Calu3 (cell line): ENCODE measurements at regions not wholly inside any gene's neighbourhood (a gene's known extent, or its start where the extent isn't known, plus 50 kb on each side); places are given as distances from the start of the nearest gene placed in this dataset.

Experiments
- BruUV-seq: library from RNA; stranded (reverse); fragments of 400-500 nt; replicated peaks from 2 replicates; lab custom pipeline; 2021; lab: Mats Ljungman, UMichigan
- CTCF ChIA-PET: fragments of 300-600 bp; sonication (Branson Sonifier 250); formaldehyde crosslinking; loops from one replicate; lab custom pipeline; 2022; ENCODE audit warnings: antibody characterized with exemption; lab: Charles Lee
- DNase-seq: peaks from one replicate; pipeline ENCODE4 v3.0.0; 2022
- H3K27ac Mint-ChIP-seq: one replicate; pipeline ENCODE4 v1.8.0; 2022; ENCODE audit warnings: mixed read lengths; ENCODE audit not compliant: unreplicated experiment
- H3K27me3 Mint-ChIP-seq: one replicate; pipeline ENCODE4 v1.8.0; 2022; ENCODE audit warnings: mixed read lengths; ENCODE audit not compliant: unreplicated experiment
- H3K36me3 Mint-ChIP-seq: one replicate; pipeline ENCODE4 v1.8.0; 2022; ENCODE audit warnings: mild to moderate bottlenecking, moderate library complexity, mixed read lengths; ENCODE audit not compliant: insufficient read depth, unreplicated experiment
- H3K4me1 Mint-ChIP-seq: one replicate; pipeline ENCODE4 v1.8.0; 2022; ENCODE audit warnings: mild to moderate bottlenecking, low read depth, mixed read lengths; ENCODE audit not compliant: unreplicated experiment
- H3K4me3 Mint-ChIP-seq: one replicate; pipeline ENCODE4 v1.8.0; 2022; ENCODE audit warnings: mild to moderate bottlenecking, low read depth, moderate library complexity, mixed read lengths; ENCODE audit not compliant: unreplicated experiment
- H3K9me3 Mint-ChIP-seq: one replicate; pipeline ENCODE4 v1.8.0; 2022; ENCODE audit warnings: low read depth, mixed read lengths; ENCODE audit not compliant: unreplicated experiment
- CTCF ChIP-seq: fragments of 200-600 bp; IDR thresholded peaks from one replicate; pipeline ENCODE4 v1.8.0; 2022; ENCODE audit warnings: antibody characterized with exemption; ENCODE audit not compliant: unreplicated experiment
- intact Hi-C: fragments of 100-400 bp; cut with micrococcal nuclease; formaldehyde crosslinking; loops from one replicate; pipeline ENCODE4 v1.10.0; 2022; ENCODE audit not compliant: unreplicated experiment

DNA sequence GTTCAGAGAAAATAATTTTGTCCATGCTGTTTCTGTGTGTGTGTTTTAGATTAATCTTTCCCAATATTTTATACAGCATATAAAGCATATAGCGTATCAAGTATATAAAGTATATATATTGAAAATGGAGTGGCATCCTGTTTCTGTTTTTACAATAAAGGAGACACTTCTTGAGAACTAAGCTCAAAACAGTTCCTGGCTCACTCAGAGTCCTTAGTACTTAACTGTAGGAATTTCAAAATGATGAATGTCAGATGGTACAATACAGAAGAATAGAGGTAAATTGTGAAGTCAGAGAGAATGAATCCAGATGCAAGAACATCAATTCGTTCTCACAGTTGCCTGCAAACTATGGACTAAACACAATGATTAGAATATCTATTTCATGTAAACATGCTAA lies 68.7 kb upstream of the TAS2R1 start:
- TF ChIP-seq CTCF = no peak
- no peaks in the 10 kb centered on the region for H3K36me3 Mint-ChIP-seq
- no peaks in the 10 kb centered on the region for H3K27me3 Mint-ChIP-seq
- peaks cover 9% of the 10 kb centered on the region for H3K9me3 Mint-ChIP-seq
- H3K4me3 Mint-ChIP-seq = no peak overlapping the region
- no peaks in the 10 kb centered on the region for H3K4me1 Mint-ChIP-seq
- BruUV-seq = no TSS peak
- no peak for DNase-seq
- CTCF ChIA-PET = no interaction called here
- no peak overlapping the region for H3K27ac Mint-ChIP-seq
- intact Hi-C loops = no loop called here

- no peaks in the 10 kb centered on the region for H3K4me1 Mint-ChIP-seq
- no peaks in the 10 kb centered on the region for H3K27me3 Mint-ChIP-seq
- no peak overlapping the region for H3K27ac Mint-ChIP-seq
- no peak for TF ChIP-seq CTCF
- no peaks in the 10 kb centered on the region for H3K36me3 Mint-ChIP-seq
- no TSS peak for BruUV-seq
- intact Hi-C loops = no loop called here
- peaks cover 9% of the 10 kb centered on the region for H3K9me3 Mint-ChIP-seq
- no peak overlapping the region for H3K4me3 Mint-ChIP-seq
- CTCF ChIA-PET = no interaction called here
- no peak for DNase-seq
Observed at GRCh38 chr5:9698125-9698826, 68.1 kb upstream of the TAS2R1 start.

DNA sequence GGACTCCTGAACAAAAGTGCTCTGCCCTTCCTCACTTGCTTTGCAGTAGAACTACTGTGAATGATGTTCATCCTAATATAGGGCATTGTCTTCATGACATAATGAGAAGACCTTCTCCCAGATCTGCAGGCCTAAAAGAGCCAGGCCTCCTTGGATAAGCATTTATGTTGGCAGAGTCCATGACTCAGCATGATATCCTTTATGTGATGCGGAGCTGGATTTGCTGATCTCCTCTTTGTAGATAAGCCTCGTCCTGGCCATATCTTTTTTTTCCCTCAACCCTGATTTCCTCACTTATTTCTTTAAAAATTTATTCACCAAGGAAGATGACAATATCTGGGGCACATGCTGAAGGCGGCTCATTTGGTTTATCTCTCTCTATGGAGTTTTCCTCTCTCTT lies 62.4 kb upstream of the TAS2R1 start:
- no peaks in the 10 kb centered on the region for H3K4me1 Mint-ChIP-seq
- H3K9me3 Mint-ChIP-seq = peaks cover 6% of the 10 kb centered on the region
- CTCF ChIA-PET = no interaction called here
- H3K27me3 Mint-ChIP-seq = no peaks in the 10 kb centered on the region
- H3K36me3 Mint-ChIP-seq = no peaks in the 10 kb centered on the region
- TF ChIP-seq CTCF = no peak
- no peak overlapping the region for H3K4me3 Mint-ChIP-seq
- no TSS peak for BruUV-seq
- no peak for DNase-seq
- intact Hi-C loops = no loop called here
- H3K27ac Mint-ChIP-seq = no peak overlapping the region

DNA sequence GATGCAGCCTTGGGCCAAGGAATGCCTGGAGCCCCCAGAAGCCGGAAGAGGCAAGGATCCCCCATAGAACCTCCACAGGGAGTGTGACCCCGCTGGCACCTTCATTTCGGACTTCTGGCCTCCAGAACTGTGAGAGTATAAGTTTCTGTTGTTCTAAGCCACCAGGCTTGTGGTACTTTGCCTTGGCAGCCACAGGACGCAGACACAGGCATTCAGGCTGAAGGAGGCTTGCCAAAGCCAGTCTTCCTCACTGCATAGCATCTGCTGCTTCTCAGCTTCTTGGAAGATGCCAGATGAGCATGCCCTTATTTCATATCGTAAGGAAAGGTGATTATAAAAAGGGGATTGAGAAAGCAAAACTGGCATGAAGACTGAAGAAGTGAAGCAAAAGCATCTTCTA lies 61.1 kb upstream of the TAS2R1 start:
- Mint-ChIP-seq H3K36me3 (no peaks in the 10 kb centered on the region), H3K4me1 (no peaks in the 10 kb centered on the region), H3K9me3 (peaks cover 7% of the 10 kb centered on the region), H3K27me3 (no peaks in the 10 kb centered on the region), H3K27ac (no peak overlapping the region), H3K4me3 (no peak overlapping the region)
- intact Hi-C loops = no loop called here
- CTCF ChIA-PET = no interaction called here
- TF ChIP-seq CTCF = no peak
- BruUV-seq = no TSS peak
- no peak for DNase-seq
